ENCODE measurements at regions not wholly inside any gene's neighbourhood (a gene's known extent, or its start where the extent isn't known, plus 50 kb on each side); places are given as distances from the start of the nearest gene placed in this dataset.

DNA sequence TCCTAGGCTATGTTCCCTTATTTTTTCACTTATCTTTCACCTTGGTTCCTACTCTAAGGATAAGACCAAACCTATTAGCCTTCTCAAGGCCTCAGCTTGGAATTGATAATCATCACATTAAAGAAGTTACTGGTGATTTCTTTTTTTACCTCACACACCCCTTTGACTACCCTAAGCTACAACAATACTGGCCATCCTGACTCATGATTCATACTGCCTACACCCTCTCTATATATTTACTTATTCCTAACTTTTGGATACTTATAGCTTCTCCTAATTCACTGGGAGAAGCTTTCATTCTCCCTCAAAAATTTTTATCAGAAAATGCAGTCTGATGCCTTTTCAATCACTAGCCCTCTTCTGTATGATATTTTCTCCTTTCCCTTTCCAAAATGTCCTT, 256.1 kb downstream of the TBX18 start (continued):
- no peak for TF ChIP-seq HDAC6 (IDR thresholded peaks at IDR 0.05; ENCODE audit: low read depth, low read length)
- TF ChIP-seq TBP (IDR thresholded peaks at IDR 0.05; ENCODE audit: low read depth, low read length): no peak
- TF ChIP-seq SP2 (IDR thresholded peaks at IDR 0.05; ENCODE audit: low read length): no peak
- no peak for TF ChIP-seq EZH2 (IDR thresholded peaks at IDR 0.05; ENCODE audit: low read depth, low read length, severe bottlenecking)
- no peak for TF ChIP-seq JUN (IDR thresholded peaks at IDR 0.05; ENCODE audit: low read depth, low read length)

Data from H1 (cell line).